ENCODE measurements at regions not wholly inside any gene's neighbourhood (a gene's known extent, or its start where the extent isn't known, plus 50 kb on each side); places are given as distances from the start of the nearest gene placed in this dataset.

DNA sequence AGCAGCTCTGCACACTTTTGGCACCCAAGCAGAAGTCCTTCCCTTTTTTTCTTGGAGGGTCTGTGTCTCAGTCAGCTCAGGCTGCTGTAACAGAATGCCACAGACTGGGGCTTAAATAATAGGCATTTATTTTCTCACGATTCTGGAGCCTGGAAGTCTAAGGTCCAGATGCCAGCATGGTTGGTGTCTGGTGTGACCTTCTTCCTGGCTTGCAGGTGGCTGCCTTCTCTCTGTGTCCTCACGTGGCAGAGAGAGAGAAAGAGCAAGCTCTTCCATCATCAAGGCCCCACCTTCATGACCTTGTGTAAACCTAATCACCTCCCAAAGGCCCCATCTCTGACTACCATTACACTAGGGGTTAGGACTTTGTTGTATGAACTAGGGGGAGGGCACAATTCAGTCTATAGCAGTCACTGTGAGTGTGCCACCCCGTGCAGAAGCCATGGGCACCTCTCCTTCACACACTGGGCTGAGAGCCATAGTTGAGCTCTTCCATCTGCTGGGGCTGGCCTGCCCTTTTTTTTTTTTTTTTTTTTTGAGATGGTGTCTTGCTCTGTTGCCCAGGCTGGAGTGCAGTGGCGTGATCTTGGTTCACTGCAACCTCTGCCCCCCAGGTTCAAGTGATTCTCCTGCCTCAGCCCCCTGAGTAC lies 80.3 kb downstream of the OAT start:
- DNase-seq: no peak

DNA sequence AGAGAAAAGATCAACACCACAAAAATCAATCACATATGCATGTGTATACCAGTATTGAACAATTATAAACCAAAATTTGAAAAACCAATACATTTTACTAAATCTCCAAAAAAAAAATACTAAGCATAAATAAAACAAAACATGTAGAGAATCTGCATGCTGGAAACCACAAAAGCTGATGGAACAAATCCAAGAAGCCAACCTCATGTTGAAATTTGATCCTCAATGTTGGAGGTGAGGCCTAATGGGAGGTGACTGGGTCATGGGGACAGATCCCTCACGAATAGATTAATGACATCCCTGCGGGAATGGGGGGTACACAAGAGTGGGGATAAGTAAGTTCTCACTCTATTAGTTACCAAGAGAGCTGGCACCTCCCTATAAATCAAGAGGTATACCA lies 82.5 kb downstream of the OAT start:
- no peaks in the 10 kb centered on the region for H3K27me3 ChIP-seq
- no peak overlapping the region for H3K9ac ChIP-seq (ENCODE audit: low read depth in 2 of 2, low read length in 2 of 2)
- DNase-seq: no peak
- TF ChIP-seq, protein P1, sequence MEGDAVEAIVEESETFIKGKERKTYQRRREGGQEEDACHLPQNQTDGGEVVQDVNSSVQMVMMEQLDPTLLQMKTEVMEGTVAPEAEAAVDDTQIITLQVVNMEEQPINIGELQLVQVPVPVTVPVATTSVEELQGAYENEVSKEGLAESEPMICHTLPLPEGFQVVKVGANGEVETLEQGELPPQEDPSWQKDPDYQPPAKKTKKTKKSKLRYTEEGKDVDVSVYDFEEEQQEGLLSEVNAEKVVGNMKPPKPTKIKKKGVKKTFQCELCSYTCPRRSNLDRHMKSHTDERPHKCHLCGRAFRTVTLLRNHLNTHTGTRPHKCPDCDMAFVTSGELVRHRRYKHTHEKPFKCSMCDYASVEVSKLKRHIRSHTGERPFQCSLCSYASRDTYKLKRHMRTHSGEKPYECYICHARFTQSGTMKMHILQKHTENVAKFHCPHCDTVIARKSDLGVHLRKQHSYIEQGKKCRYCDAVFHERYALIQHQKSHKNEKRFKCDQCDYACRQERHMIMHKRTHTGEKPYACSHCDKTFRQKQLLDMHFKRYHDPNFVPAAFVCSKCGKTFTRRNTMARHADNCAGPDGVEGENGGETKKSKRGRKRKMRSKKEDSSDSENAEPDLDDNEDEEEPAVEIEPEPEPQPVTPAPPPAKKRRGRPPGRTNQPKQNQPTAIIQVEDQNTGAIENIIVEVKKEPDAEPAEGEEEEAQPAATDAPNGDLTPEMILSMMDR (IDR thresholded peaks at IDR 0.05): no peak
- H3K36me3 ChIP-seq: no peaks in the 10 kb centered on the region
- no peaks in the 10 kb centered on the region for H3K4me1 ChIP-seq
- intact Hi-C loops (cut with DNase I): no loop called here
- H3K27ac ChIP-seq: no peak overlapping the region
- no peaks in the 10 kb centered on the region for H3K9me3 ChIP-seq
- no peak overlapping the region for H3K4me3 ChIP-seq

More for the DNA sequence above, 80.3 kb downstream of the OAT start:
- no peaks in the 10 kb centered on the region for H3K27me3 ChIP-seq
- intact Hi-C loops (cut with DNase I): no loop called here
- no peak overlapping the region for H3K9ac ChIP-seq (ENCODE audit: low read depth in 2 of 2, low read length in 2 of 2)
- no peaks in the 10 kb centered on the region for H3K36me3 ChIP-seq
- H3K27ac ChIP-seq: no peak overlapping the region
- no peaks in the 10 kb centered on the region for H3K9me3 ChIP-seq
- H3K4me3 ChIP-seq: no peak overlapping the region
- H3K4me1 ChIP-seq: no peaks in the 10 kb centered on the region
- TF ChIP-seq, protein P1 (IDR thresholded peaks at IDR 0.05): no peak

DNA sequence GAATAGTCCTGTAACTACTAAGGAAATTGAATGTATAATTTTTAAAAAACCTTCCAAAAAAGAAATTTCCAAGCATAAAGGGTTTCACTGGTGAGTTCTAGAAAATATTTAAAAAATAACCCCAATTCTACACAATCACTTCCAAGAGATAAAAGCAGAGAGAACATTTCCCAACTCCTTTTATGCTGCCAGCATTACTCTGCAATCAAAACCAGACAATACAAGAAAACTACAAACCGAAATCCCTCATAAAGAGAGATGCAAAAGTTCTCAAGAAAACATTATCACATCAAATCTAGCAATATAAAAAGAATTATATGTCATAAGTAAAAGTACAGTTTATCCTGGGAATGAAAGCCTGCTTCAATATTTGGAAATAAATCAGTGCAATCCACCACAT lies 84.8 kb downstream of the OAT start:
- TF ChIP-seq, protein P1 (IDR thresholded peaks at IDR 0.05): no peak
- intact Hi-C loops (cut with DNase I): no loop called here
- Histone ChIP-seq H3K4me1 (no peaks in the 10 kb centered on the region), H3K4me3 (no peak overlapping the region), H3K27ac (no peak overlapping the region), H3K9ac (ENCODE audit: low read depth in 2 of 2, low read length in 2 of 2) (no peak overlapping the region), H3K36me3 (no peaks in the 10 kb centered on the region), H3K9me3 (no peaks in the 10 kb centered on the region), H3K27me3 (no peaks in the 10 kb centered on the region)
- DNase-seq: no peak

DNA sequence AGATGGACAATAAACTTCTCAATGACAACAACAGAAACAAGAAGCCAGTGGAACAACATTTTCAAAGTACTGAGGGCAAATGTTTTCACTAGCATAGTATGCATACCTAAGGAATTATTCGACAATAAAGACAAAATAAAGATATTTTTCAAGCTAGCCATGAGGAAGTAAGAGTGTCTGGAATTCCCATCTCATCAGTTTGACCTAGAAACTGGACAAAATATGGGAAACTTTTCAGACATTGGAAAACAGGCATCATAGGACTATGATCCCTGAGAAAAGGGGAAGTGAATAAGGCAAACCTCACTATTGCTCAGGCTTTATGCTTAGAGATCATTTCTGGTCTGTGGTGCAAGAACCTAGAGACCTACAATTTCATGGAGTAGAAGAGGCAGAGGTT lies 86.3 kb downstream of the OAT start:
- no peaks in the 10 kb centered on the region for H3K27me3 ChIP-seq
- no peak for DNase-seq
- no peak overlapping the region for H3K4me3 ChIP-seq
- H3K36me3 ChIP-seq: no peaks in the 10 kb centered on the region
- intact Hi-C loops (cut with DNase I): no loop called here
- no peaks in the 10 kb centered on the region for H3K9me3 ChIP-seq
- H3K27ac ChIP-seq: no peak overlapping the region
- no peak overlapping the region for H3K9ac ChIP-seq (ENCODE audit: low read depth in 2 of 2, low read length in 2 of 2)
- TF ChIP-seq, protein P1 (IDR thresholded peaks at IDR 0.05): no peak
- H3K4me1 ChIP-seq: no peaks in the 10 kb centered on the region

DNA sequence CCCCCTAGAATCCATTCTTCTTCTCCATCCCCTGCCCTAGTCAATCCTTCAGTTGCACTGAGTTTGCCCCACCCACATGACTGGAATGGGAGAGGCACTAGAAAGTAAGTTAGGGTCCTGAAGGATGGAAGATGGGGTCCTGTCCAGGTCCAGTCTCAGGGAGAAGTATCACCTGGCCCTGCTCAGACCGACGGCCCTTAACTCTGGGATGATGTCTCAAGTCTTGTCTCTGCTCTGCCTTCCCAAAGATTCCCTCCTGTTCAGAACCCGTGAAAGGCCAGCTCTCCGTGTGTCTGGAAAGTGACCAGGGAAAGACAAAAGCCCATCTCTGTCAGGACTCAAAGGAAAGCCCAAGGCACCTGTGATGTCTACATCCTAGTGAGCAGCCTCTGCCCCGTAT lies 88.8 kb downstream of the OAT start:
- H3K9me3 ChIP-seq: no peaks in the 10 kb centered on the region
- DNase-seq: no peak
- no peaks in the 10 kb centered on the region for H3K27me3 ChIP-seq
- H3K27ac ChIP-seq: no peak overlapping the region
- H3K4me1 ChIP-seq: no peaks in the 10 kb centered on the region
- no peaks in the 10 kb centered on the region for H3K36me3 ChIP-seq
- intact Hi-C loops (cut with DNase I): no loop called here
- TF ChIP-seq, protein P1 (IDR thresholded peaks at IDR 0.05): no peak
- no peak overlapping the region for H3K9ac ChIP-seq (ENCODE audit: low read depth in 2 of 2, low read length in 2 of 2)
- no peak overlapping the region for H3K4me3 ChIP-seq

Measured in colonic mucosa (tissue), 4 donors.